ENCODE measurements at regions not wholly inside any gene's neighbourhood (a gene's known extent, or its start where the extent isn't known, plus 50 kb on each side); places are given as distances from the start of the nearest gene placed in this dataset.

DNA sequence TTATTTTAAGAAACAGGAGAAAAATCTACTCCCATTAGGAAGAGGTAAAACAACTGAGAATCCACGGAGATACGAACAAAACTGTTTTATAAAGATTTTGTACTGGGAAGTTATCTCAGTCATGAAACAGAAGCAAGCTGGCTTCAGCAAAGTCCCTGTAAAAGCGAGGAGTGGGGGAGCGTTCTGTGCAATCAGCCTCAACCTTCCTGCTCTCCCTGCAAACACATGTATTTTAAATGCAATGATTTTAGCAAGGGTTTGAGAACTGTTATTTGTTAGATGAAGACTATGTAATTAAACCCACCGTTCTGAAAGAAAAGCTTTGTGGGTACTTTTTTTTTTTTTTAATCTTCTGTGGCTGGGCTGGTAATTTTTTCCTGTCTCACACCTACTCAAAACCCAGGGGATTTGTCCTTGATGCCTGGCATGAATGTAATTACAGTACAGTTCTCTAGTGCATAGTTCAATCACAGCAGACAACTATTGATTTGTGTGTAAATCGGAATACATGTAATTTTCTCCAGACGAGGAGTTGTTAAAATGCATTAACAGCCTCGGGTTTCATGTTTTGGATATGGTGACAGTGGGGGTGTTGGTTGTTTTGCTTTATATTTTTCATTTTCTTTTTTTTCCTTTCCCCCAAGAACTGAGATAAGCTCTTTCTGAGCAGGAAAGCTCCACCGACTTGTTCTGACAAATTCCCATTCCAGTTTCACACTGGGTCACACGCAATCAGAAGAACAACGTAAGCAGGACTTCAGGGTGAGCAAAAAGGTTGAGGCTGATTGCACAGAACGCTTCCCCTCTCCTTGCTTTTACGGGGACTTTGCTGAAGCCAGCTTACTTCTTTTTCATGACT lies 153.6 kb downstream of the PHLDA1 start:
- no peak for TF ChIP-seq TCF12 (IDR thresholded peaks at IDR 0.05)
- TF ChIP-seq GATA2 (CRISPR knock-in tag; IDR thresholded peaks at IDR 0.05): no peak
- TF ChIP-seq, protein P1, sequence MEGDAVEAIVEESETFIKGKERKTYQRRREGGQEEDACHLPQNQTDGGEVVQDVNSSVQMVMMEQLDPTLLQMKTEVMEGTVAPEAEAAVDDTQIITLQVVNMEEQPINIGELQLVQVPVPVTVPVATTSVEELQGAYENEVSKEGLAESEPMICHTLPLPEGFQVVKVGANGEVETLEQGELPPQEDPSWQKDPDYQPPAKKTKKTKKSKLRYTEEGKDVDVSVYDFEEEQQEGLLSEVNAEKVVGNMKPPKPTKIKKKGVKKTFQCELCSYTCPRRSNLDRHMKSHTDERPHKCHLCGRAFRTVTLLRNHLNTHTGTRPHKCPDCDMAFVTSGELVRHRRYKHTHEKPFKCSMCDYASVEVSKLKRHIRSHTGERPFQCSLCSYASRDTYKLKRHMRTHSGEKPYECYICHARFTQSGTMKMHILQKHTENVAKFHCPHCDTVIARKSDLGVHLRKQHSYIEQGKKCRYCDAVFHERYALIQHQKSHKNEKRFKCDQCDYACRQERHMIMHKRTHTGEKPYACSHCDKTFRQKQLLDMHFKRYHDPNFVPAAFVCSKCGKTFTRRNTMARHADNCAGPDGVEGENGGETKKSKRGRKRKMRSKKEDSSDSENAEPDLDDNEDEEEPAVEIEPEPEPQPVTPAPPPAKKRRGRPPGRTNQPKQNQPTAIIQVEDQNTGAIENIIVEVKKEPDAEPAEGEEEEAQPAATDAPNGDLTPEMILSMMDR (IDR thresholded peaks at IDR 0.05): no peak
- no peak for TF ChIP-seq CHD2 (IDR thresholded peaks at IDR 0.05; ENCODE audit: low read length, partially characterized antibody)
- TF ChIP-seq, protein P2, sequence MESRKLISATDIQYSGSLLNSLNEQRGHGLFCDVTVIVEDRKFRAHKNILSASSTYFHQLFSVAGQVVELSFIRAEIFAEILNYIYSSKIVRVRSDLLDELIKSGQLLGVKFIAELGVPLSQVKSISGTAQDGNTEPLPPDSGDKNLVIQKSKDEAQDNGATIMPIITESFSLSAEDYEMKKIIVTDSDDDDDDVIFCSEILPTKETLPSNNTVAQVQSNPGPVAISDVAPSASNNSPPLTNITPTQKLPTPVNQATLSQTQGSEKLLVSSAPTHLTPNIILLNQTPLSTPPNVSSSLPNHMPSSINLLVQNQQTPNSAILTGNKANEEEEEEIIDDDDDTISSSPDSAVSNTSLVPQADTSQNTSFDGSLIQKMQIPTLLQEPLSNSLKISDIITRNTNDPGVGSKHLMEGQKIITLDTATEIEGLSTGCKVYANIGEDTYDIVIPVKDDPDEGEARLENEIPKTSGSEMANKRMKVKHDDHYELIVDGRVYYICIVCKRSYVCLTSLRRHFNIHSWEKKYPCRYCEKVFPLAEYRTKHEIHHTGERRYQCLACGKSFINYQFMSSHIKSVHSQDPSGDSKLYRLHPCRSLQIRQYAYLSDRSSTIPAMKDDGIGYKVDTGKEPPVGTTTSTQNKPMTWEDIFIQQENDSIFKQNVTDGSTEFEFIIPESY (IDR thresholded peaks at IDR 0.05; ENCODE audit: borderline replicate concordance, low read depth): no peak
- TF ChIP-seq EZH2phosphoT487 (IDR thresholded peaks at IDR 0.05; ENCODE audit: borderline replicate concordance, low read depth): no peak
- TF ChIP-seq RAD21 (IDR thresholded peaks at IDR 0.05; ENCODE audit: low read length): no peak
- no peak for TF ChIP-seq MXI1 (IDR thresholded peaks at IDR 0.05; ENCODE audit: low read depth, low read length)
